A673 (cell line): ENCODE measurements at regions not wholly inside any gene's neighbourhood (a gene's known extent, or its start where the extent isn't known, plus 50 kb on each side); places are given as distances from the start of the nearest gene placed in this dataset.

ENCODE experiments used
- EZH2 ChIP-seq: fragments of 200-600 bp; sonication (generic); IDR thresholded peaks from 2 replicates; pipeline ENCODE4 v1.6.1; 2017; ENCODE audit warnings: borderline replicate concordance, low read depth, mild to moderate bottlenecking, mixed read lengths, antibody characterized with exemption, low read length; ENCODE audit not compliant: poor library complexity, severe bottlenecking
- TF ChIP-seq, protein P1 (sequence below): fragments of 300-800, 200-600 bp; sonication (generic); conservative IDR thresholded peaks from 2 replicates; pipeline ENCODE4 v1.5.1; 2017; ENCODE audit warnings: low read depth, mild to moderate bottlenecking, antibody characterized with exemption, low read length, moderate library complexity, mixed read lengths

DNA sequence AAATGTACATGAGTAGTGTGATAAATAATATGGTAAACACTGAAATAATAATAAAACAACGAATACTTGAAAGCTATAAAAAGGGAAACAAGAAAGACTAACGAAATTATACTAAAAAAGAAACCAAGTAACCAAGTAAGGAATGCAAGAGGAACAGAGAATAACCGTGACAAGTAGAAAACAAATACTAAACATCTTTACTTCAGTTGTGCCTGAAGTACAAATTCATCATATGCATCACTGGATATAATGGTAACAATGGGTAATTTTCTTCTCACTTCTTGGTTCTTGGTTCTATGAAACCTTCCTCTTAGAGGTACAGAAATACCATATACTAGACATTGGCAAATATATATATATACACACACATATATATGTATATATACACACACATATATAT, 1093.6 kb upstream of the B3GALT2 start:
- TF ChIP-seq, protein P1, sequence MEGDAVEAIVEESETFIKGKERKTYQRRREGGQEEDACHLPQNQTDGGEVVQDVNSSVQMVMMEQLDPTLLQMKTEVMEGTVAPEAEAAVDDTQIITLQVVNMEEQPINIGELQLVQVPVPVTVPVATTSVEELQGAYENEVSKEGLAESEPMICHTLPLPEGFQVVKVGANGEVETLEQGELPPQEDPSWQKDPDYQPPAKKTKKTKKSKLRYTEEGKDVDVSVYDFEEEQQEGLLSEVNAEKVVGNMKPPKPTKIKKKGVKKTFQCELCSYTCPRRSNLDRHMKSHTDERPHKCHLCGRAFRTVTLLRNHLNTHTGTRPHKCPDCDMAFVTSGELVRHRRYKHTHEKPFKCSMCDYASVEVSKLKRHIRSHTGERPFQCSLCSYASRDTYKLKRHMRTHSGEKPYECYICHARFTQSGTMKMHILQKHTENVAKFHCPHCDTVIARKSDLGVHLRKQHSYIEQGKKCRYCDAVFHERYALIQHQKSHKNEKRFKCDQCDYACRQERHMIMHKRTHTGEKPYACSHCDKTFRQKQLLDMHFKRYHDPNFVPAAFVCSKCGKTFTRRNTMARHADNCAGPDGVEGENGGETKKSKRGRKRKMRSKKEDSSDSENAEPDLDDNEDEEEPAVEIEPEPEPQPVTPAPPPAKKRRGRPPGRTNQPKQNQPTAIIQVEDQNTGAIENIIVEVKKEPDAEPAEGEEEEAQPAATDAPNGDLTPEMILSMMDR: no peak
- no peak for TF ChIP-seq EZH2
